Ascending aorta (tissue), 2 donors: ENCODE measurements at regions not wholly inside any gene's neighbourhood (a gene's known extent, or its start where the extent isn't known, plus 50 kb on each side); places are given as distances from the start of the nearest gene placed in this dataset.
"Not testable (repeated sequence)": the region's sequence is repeated elsewhere in the genome, so short reads cannot be mapped to it uniquely, and the experiment has no call there.

Experiments
- DNase-seq, 2 donors: peaks; one replicate each; pipeline ENCODE4 v3.0.0-alpha.2; 2019; ENCODE audit warnings: low spot score in 2 of 2
- H3K27ac ChIP-seq, 2 donors: fragments of 200-600 bp; sonication (generic); one replicate each; pipeline ENCODE4 v1.5.1; 2016 to 2017; ENCODE audit warnings: mild to moderate bottlenecking in 1 of 2
- H3K27me3 ChIP-seq: fragments of 200-600 bp; sonication (generic); one replicate; pipeline ENCODE4 v1.5.1; 2017
- H3K36me3 ChIP-seq, 2 donors: fragments of 200-600 bp; sonication (generic); one replicate each; pipeline ENCODE4 v1.5.1; 2016
- H3K4me1 ChIP-seq, 2 donors: fragments of 200-600 bp; sonication (generic); one replicate each; pipeline ENCODE4 v1.5.1; 2016 to 2017; ENCODE audit warnings: mild to moderate bottlenecking in 1 of 2
- H3K4me3 ChIP-seq, 2 donors: fragments of 200-600 bp; sonication (generic); one replicate each; pipeline ENCODE4 v1.5.1; 2016 to 2017; ENCODE audit warnings: mild to moderate bottlenecking in 1 of 2
- H3K9me3 ChIP-seq, 2 donors: fragments of 200-600 bp; sonication (generic); one replicate each; pipeline ENCODE4 v1.5.1; 2016
- intact Hi-C: fragments of 100-400 bp; cut with DNase I; formaldehyde crosslinking; loops from one replicate; pipeline ENCODE4 v1.15.1; 2023
- TF ChIP-seq, protein P1 (sequence below), 3 experiments: fragments of 200-600 bp in 2 of 3; fragments of 450-650 bp in 1 of 3; sonication (generic) in 2 of 3; IDR thresholded peaks; one replicate each; pipeline ENCODE4 v1.5.1; 2016 to 2019; ENCODE audit warnings: antibody characterized with exemption in 3 of 3, mild to moderate bottlenecking in 1 of 3, moderate library complexity in 1 of 3

DNA sequence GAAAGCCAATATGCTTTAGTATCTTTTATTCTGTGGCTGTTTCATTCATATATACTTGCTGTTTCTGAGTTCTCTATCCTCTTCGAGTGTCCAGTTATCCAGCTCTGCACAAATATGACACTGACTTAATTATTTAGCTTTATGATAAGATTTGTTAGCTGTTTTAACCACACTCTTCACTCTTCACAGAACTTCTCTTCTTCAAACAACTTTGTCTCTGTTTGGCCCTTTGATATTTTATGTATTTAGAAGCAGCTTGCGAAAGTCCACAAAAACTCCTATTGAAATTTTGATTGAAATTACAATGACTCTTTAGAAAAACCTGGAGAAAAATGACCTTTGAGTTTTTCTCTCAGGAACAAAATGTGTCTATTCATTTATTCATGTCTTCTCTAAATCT, 407.0 kb downstream of the CPS1 start:
- TF ChIP-seq, protein P1, sequence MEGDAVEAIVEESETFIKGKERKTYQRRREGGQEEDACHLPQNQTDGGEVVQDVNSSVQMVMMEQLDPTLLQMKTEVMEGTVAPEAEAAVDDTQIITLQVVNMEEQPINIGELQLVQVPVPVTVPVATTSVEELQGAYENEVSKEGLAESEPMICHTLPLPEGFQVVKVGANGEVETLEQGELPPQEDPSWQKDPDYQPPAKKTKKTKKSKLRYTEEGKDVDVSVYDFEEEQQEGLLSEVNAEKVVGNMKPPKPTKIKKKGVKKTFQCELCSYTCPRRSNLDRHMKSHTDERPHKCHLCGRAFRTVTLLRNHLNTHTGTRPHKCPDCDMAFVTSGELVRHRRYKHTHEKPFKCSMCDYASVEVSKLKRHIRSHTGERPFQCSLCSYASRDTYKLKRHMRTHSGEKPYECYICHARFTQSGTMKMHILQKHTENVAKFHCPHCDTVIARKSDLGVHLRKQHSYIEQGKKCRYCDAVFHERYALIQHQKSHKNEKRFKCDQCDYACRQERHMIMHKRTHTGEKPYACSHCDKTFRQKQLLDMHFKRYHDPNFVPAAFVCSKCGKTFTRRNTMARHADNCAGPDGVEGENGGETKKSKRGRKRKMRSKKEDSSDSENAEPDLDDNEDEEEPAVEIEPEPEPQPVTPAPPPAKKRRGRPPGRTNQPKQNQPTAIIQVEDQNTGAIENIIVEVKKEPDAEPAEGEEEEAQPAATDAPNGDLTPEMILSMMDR (IDR thresholded peaks at IDR 0.05): no peak
- H3K9me3 ChIP-seq: no peaks in the 10 kb centered on the region
- DNase-seq: no peak
- intact Hi-C loops: no loop called here
- H3K27ac ChIP-seq: no peak overlapping the region
- H3K27me3 ChIP-seq: no peaks in the 10 kb centered on the region
- H3K4me1 ChIP-seq: no peaks in the 10 kb centered on the region
- H3K4me3 ChIP-seq: no peak overlapping the region
- no peaks in the 10 kb centered on the region for H3K36me3 ChIP-seq

DNA sequence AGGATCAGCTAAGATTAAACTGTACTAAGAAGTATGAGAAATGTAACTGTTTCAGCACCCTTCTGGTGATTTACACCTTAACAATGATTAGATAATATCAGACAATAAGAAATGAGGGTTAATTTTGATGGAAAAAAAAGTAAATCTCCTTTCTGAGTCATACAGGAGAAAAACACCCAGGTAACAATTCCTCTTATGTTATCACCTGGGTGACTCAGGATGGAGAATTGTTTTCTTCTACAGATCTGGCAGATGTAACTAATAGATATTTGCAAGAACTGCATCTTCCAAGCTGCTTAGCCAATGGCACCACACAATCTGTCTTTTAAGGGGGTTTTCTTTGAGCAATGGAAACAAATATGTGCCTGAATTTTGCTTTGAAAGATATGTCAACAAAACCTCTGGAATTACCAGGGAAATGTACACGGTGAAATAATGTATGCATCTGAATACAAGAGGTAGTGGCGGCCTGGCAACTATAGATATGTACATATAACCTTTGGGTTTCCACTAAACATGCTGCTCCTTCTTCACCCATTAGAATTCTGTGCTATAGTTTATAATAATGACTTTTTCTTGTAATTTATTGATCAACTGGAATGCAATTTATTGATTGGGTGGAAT, 407.9 kb downstream of the CPS1 start:
- no peaks in the 10 kb centered on the region for H3K27me3 ChIP-seq
- no peaks in the 10 kb centered on the region for H3K36me3 ChIP-seq
- H3K27ac ChIP-seq: no peak overlapping the region
- intact Hi-C loops: no loop called here
- no peaks in the 10 kb centered on the region for H3K4me1 ChIP-seq
- DNase-seq: no peak
- no peaks in the 10 kb centered on the region for H3K9me3 ChIP-seq
- no peak overlapping the region for H3K4me3 ChIP-seq
- TF ChIP-seq, protein P1 (IDR thresholded peaks at IDR 0.05): no peak

DNA sequence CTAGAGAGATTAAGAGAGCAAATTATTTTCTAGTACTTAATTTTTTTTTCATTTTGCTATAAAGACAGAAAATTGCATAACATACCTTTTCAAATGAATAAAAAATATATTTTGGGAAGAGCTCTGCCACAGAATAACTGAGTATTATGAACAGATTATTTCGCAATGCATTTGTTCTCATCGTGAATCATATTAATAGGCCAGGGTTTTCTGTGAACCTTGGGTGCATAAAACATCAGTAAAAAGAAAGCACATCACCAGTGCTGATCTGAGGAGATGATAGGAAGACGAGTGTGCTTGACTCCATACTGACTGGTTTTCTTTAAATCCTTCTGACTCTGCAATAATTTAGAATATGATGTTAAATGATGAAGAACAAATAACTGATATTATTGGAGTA, 409.1 kb downstream of the CPS1 start:
- Histone ChIP-seq H3K27ac (no peak overlapping the region), H3K4me1 (no peaks in the 10 kb centered on the region), H3K9me3 (no peaks in the 10 kb centered on the region), H3K36me3 (no peaks in the 10 kb centered on the region), H3K4me3 (no peak overlapping the region), H3K27me3 (no peaks in the 10 kb centered on the region)
- intact Hi-C loops: no loop called here
- TF ChIP-seq, protein P1 (IDR thresholded peaks at IDR 0.05): no peak
- DNase-seq: no peak

DNA sequence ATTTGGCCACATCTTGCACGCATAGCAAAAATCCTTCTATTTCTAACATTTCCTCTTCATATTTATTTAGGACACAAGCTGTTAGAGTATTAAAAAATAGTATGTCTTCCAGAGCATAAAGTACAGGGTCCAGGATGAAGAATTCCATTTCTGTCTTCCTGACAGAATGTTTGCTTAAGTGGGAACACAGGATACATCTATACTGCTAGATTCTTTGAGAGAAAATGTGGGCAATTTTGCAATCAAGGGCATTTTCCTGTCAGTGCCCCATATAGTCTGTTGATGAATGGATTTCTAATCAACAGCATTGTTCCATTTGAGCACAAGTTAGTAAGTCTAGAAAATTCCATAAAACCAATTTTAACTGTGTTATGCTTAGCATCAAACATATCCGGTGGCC, 409.9 kb downstream of the CPS1 start:
- H3K4me1 ChIP-seq: no peaks in the 10 kb centered on the region
- no peak overlapping the region for H3K27ac ChIP-seq
- H3K9me3 ChIP-seq: no peaks in the 10 kb centered on the region
- no peak overlapping the region for H3K4me3 ChIP-seq
- TF ChIP-seq, protein P1 (IDR thresholded peaks at IDR 0.05): no peak
- DNase-seq: no peak
- no peaks in the 10 kb centered on the region for H3K27me3 ChIP-seq
- no peaks in the 10 kb centered on the region for H3K36me3 ChIP-seq
- intact Hi-C loops: no loop called here

DNA sequence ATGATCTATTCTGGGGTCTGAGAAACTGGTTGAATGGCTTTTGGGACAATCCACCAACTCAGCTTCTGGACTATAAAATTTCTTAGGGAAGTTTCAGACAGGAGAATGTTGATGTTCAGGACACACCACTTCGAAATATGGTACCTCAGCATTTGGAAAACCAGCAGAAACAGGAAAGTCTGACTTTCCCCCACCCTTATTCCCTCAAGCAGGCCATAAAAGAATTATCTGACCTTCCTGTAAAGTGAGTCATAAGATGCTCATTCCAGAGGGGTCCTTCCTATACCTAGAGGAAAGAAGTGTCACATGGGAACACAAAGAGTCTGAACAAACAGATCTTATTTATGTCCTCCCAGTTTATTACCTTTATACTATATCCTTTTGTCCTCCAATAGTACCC, 415.0 kb downstream of the CPS1 start:
- TF ChIP-seq, protein P1 (IDR thresholded peaks at IDR 0.05): no peak
- H3K36me3 ChIP-seq: no peaks in the 10 kb centered on the region
- no peak overlapping the region for H3K4me3 ChIP-seq
- H3K27me3 ChIP-seq: no peaks in the 10 kb centered on the region
- H3K27ac ChIP-seq: no peak overlapping the region
- intact Hi-C loops: no loop called here
- H3K4me1 ChIP-seq: no peaks in the 10 kb centered on the region
- no peaks in the 10 kb centered on the region for H3K9me3 ChIP-seq
- no peak for DNase-seq

DNA sequence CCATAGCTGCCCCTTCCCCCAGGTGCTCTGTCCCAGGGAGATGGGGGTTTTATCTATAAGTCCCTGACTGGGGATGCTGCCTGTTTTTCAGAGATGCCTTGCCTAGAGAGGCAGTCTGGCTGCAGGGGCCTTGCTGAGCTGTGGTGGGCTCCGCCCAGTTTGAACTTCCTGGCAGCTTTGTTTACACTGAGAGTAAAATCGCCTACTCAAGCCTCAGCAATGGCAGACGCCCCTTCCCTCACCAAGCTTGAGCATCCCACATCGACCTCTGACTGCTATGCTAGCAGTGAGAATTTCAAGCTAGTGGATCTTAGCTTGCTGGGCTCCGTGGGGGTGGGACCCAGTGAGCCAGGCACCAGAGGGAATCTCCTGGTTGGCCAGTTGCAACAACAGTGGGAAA, 430.4 kb downstream of the CPS1 start:
- intact Hi-C loops, H3K4me1 ChIP-seq, H3K27ac ChIP-seq, DNase-seq, H3K36me3 ChIP-seq, H3K27me3 ChIP-seq, H3K9me3 ChIP-seq, H3K4me3 ChIP-seq: not testable (repeated sequence)
